ENCODE measurements at regions not wholly inside any gene's neighbourhood (a gene's known extent, or its start where the extent isn't known, plus 50 kb on each side); places are given as distances from the start of the nearest gene placed in this dataset.

GRCh38 chr6:6384520-6384919, 64.1 kb upstream of the F13A1 start:
- Histone ChIP-seq H3K4me2 (ENCODE audit: low read depth, low read length, poor library complexity, severe bottlenecking) (no peak overlapping the region), H3K27me3 (ENCODE audit: low read length) (no peaks in the 10 kb centered on the region)
- no peak for TF ChIP-seq EZH2phosphoT487 (conservative IDR thresholded peaks at IDR 0.05; ENCODE audit: low read length)
- TF ChIP-seq CTCF (IDR thresholded peaks at IDR 0.05; ENCODE audit: insufficient read depth, low read length, poor library complexity, severe bottlenecking): no peak

GRCh38 chr6:6386010-6386409, 65.5 kb upstream of the F13A1 start:
- no peak overlapping the region for H3K9ac ChIP-seq (ENCODE audit: low read length)
- H3K79me2 ChIP-seq (ENCODE audit: insufficient read depth, low read length): no peaks in the 10 kb centered on the region
- no peaks in the 10 kb centered on the region; the same call in 1 of the 2 replicates for H3F3A ChIP-seq (ENCODE audit: insufficient read depth)
- no peak overlapping the region for H3K27ac ChIP-seq (ENCODE audit: low read depth, low read length)
- TF ChIP-seq EZH2phosphoT487 (conservative IDR thresholded peaks at IDR 0.05; ENCODE audit: low read length) (no peak), CTCF (IDR thresholded peaks at IDR 0.05; ENCODE audit: insufficient read depth, low read length, poor library complexity, severe bottlenecking) (no peak)
- H3K36me3 ChIP-seq (ENCODE audit: low read length): no peaks in the 10 kb centered on the region
- no peaks in the 10 kb centered on the region for H3K9me2 ChIP-seq (replicated peaks; ENCODE audit: insufficient read depth, low read length)
- H3K27me3 ChIP-seq (ENCODE audit: low read length): no peaks in the 10 kb centered on the region
- no peak overlapping the region for H3K4me3 ChIP-seq (ENCODE audit: insufficient read depth, low read length, poor library complexity, severe bottlenecking)
- H4K20me1 ChIP-seq (ENCODE audit: low read depth, low read length): no peaks in the 10 kb centered on the region
- no peak overlapping the region for H3K4me2 ChIP-seq (ENCODE audit: low read depth, low read length, poor library complexity, severe bottlenecking)
- no peaks in the 10 kb centered on the region for H3K9me3 ChIP-seq (ENCODE audit: insufficient read depth, low read length)
- no peak overlapping the region for H2AFZ ChIP-seq (ENCODE audit: low read depth, low read length, severe bottlenecking)

More at GRCh38 chr6:6384520-6384919, 64.1 kb upstream of the F13A1 start:
- no peaks in the 10 kb centered on the region for H3K36me3 ChIP-seq (ENCODE audit: low read length)
- no peaks in the 10 kb centered on the region for H3K79me2 ChIP-seq (ENCODE audit: insufficient read depth, low read length)
- H2AFZ ChIP-seq (ENCODE audit: low read depth, low read length, severe bottlenecking): no peak overlapping the region
- no peaks in the 10 kb centered on the region for H3K9me2 ChIP-seq (replicated peaks; ENCODE audit: insufficient read depth, low read length)
- no peak overlapping the region for H3K9ac ChIP-seq (ENCODE audit: low read length)
- H3K27ac ChIP-seq (ENCODE audit: low read depth, low read length): no peak overlapping the region
- no peaks in the 10 kb centered on the region for H3K9me3 ChIP-seq (ENCODE audit: insufficient read depth, low read length)
- H3F3A ChIP-seq (ENCODE audit: insufficient read depth): no peaks in the 10 kb centered on the region
- H3K4me3 ChIP-seq (ENCODE audit: insufficient read depth, low read length, poor library complexity, severe bottlenecking): no peak overlapping the region
- no peaks in the 10 kb centered on the region for H4K20me1 ChIP-seq (ENCODE audit: low read depth, low read length)

- Histone ChIP-seq H2AFZ (ENCODE audit: low read depth, low read length, severe bottlenecking) (peak overlapping the region; percentile 31), H4K20me1 (ENCODE audit: low read depth, low read length) (no peaks in the 10 kb centered on the region)
Measured at GRCh38 chr6:6390849-6391602, 70.6 kb upstream of the F13A1 start.

More at GRCh38 chr6:6390849-6391602, 70.6 kb upstream of the F13A1 start:
- Histone ChIP-seq H3K9me3 (ENCODE audit: insufficient read depth, low read length) (no peaks in the 10 kb centered on the region), H3K9ac (ENCODE audit: low read length) (peak overlapping the region; percentile 42), H3K4me3 (ENCODE audit: insufficient read depth, low read length, poor library complexity, severe bottlenecking) (peak overlapping the region; percentile 23), H3K4me2 (ENCODE audit: low read depth, low read length, poor library complexity, severe bottlenecking) (peak overlapping the region; percentile 54), H3K9me2 (replicated peaks; ENCODE audit: insufficient read depth, low read length) (no peaks in the 10 kb centered on the region), H3K27ac (ENCODE audit: low read depth, low read length) (peak overlapping the region; percentile 75), H3F3A (ENCODE audit: insufficient read depth) (peaks cover 3% of the 10 kb centered on the region; the same call in 1 of the 2 replicates), H3K27me3 (ENCODE audit: low read length) (no peaks in the 10 kb centered on the region), H3K79me2 (ENCODE audit: insufficient read depth, low read length) (no peaks in the 10 kb centered on the region), H3K36me3 (ENCODE audit: low read length) (no peaks in the 10 kb centered on the region)
- TF ChIP-seq CTCF (IDR thresholded peaks at IDR 0.05; ENCODE audit: insufficient read depth, low read length, poor library complexity, severe bottlenecking): no peak
- TF ChIP-seq EZH2phosphoT487 (conservative IDR thresholded peaks at IDR 0.05; ENCODE audit: low read length): no peak
